Activated CD8-positive, alpha-beta memory T cell treated with anti-CD3 and anti-CD28 coated beads, Interleukin-2, amount 50 U/mL, for 24 hours (primary cell): ENCODE measurements at regions not wholly inside any gene's neighbourhood (a gene's known extent, or its start where the extent isn't known, plus 50 kb on each side); places are given as distances from the start of the nearest gene placed in this dataset.
"Not testable (repeated sequence)": the region's sequence is repeated elsewhere in the genome, so short reads cannot be mapped to it uniquely, and the experiment has no call there.

Source experiments
- DNase-seq: peaks from one replicate; pipeline ENCODE4 v3.0.0-alpha.2; 2020; ENCODE audit errors: extremely low read depth

GRCh38 chr9:28464481-28465216, 891.4 kb upstream of the C9orf72 start:
- no peak for DNase-seq

DNA sequence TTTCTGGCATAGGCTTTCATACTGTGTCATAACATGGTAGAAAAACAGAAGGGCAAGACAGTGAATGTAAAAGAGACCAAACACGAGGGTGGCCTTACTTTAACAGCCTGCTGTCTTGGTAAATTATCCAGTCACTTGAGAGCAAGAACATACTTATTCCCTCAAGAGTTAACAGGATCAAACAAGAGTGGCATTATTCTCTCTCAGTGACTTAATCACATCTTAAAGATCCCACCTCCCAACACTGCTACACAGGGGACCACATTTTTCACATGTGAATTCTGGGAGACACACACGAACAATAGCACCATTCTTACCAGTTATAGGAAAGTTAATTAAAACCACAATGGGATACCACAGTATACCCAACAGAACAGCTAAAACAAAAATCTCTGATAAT, 898.0 kb upstream of the C9orf72 start:
- no peak for DNase-seq

- DNase-seq, result no peak
These were observed 914.3 kb upstream of the C9orf72 start for GRCh38 chr9:28487561-28487960.

- DNase-seq, result no peak
These were observed 917.8 kb upstream of the C9orf72 start for GRCh38 chr9:28491121-28491520.

DNA sequence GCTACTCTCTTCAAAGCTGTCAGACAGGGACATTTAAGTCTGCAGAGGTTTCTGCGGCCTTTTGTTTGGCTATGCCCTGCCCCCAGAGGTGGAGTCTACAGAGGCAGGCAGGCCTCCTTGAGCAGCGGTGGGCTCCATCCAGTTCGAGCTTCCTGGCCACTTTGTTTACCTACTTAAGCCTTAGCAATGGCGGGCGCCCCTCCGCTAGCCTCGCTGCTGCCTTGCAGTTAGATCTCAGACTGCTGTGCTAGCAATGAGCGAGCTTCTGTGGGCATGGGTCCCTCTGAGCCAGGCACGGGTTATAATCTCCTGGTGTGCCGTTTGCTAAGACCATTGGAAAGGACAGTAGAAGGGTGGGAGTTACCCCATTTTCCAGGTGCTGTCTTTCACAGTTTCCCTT, 924.9 kb upstream of the C9orf72 start:
- not testable (repeated sequence) for DNase-seq

DNA sequence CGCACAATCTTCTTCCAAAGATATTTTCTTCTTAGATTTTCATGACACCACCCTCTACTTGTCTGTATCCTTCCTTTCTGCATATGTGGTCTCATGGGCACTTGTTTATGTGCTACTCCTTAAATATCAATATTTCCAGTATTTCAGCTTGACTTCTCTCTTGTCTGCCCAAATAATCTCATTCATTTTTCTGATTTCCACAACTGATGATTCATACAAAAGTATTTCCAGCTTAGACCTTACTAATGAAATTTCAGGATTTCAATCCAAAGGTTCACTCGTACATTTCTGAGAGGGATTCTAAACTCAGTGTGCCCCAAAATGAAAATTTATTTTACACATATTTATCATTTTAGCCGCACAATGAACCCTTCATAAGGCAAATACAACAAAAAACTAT, 928.9 kb upstream of the C9orf72 start:
- DNase-seq, result no peak

- no peak for DNase-seq
These were observed 929.5 kb upstream of the C9orf72 start for GRCh38 chr9:28502741-28503140.

DNA sequence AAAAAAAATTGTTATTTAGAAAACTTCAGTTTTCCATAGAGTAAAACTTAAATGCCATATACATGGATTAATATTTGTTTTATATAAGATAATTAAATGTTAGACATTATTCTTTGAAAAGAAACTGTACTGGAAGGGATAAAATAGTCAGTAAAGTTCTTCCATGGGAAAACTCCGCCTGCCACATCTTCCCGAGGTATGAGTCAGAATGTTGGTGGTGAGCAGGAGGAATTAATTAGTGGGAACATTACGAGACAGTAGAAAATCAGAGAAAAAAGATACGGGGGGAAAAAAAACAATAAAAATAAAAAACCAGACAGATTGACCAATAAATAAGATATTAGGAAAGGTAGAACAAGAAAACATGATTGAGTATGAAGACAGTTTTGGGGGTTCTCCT, 930.3 kb upstream of the C9orf72 start:
- DNase-seq, result no peak

GRCh38 chr9:28518439-28518838, 945.2 kb upstream of the C9orf72 start:
- no peak for DNase-seq

DNA sequence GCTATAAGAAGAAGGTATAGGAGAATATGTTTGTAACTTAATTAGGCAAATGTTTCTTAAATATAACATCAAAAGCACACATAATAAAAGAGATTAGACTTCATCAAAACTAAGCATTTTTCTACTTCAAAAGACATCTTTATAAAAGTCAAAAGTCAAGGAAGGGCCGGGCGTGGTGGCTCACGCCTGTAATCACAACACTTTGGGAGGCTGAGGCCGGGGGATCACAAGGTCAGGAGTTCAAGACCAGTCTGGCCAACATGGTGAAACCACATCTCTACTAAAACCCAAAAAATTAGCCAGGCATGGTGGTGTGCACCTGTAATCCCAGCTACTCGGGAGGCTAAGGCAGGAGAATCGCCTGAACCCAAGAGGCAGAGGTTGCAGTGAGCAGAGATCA, 951.0 kb upstream of the C9orf72 start:
- DNase-seq, result not testable (repeated sequence)

DNA sequence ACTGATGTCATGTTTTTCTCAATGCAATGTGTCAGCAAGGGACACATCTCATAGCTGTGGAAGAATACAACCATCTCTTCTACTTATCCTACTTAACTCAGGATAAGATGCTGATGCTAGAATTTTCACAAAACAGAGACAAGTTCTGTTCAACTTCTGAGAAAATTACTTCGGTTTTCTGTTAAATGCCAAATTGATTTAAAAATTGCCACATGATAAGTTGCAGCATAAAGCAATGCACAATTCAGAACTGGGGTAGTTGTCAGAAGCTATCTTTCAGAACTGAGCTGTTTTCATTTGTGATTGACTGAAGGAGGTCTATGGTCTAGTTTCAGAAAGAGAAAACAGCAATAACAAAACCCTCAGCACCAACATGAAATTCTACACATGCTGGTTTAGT, 954.8 kb upstream of the C9orf72 start:
- DNase-seq, result no peak

- no peak for DNase-seq
These were observed 964.9 kb upstream of the C9orf72 start for GRCh38 chr9:28538132-28538531.

DNA sequence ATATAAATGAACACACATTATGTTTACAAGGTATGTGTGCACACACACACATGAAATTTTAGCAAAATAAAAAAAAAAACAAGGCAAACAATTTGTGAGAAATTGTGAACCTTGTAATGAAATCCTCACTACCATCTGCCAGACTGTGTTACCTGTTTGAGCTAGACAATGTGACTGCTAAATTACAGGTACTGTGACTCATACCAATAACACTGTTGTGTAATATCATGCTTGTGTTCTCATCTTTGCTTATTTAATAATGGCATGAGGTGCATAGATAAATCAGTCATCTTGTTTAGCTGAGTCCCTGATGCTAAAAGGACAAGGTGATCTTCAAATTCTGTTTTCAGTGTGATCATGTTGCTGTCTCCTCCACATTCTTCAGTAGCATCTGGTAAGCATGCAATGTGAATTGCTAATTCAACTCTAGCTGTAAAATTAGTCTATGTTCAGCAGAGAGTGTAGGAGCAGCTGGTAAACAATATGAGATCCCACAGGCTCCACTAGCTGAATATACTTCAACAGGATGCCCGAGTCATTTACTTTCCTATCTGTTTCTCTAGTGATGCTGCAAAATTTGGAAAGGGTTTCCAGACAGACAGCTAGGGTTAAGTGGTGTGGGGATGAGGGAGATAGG, 966.3 kb upstream of the C9orf72 start:
- no peak for DNase-seq

DNA sequence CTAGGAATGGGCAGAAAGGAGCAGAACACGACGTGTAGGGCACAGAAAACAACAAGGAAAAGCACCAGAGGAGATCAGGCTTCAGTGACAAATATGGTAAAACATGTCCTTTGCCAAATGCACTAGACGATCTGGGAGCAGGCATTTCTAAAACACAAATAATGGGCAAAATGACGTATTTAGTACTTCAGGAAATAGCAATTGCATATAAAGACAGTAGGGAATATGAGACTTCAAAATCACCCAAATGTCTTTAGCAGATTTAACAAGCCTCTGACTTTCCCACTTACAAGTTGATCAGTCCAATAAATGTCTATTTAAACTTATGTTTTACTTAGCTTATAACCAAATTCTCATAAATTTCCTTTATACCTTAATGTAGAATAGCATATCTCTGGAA, 969.6 kb upstream of the C9orf72 start:
- DNase-seq, result no peak

GRCh38 chr9:28547527-28547926, 974.2 kb upstream of the C9orf72 start:
- no peak for DNase-seq

DNA sequence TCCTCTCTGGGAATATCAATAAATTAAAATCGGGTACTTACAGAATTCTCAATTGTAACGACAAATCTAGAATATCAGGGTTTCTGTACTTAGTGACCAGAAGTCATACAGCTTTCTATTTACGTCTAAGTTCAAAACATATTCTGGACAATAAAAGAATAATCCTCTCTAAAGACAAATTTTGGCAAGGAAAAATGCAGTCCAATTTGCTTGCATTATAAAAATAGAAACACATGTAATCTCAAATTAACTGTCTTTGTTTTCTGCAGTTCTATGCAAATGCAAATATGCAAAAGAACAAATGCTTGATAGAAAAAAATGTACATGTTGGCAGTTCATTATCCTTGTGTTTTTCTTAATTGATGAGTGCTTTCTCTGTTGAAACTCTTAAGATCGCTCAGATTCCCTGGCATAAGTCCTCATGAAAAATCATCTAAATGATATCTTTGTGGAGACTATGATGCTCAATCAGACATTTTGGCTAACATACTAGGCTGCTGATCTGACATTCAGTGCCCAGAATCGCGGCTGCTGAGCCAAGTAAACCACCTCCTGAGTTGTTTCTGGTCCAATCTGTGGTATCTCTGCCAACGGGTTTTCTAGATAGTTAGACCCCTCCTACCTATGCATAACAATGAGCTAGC, 990.1 kb upstream of the C9orf72 start:
- no peak for DNase-seq

- DNase-seq, result no peak
These were observed 1010.6 kb upstream of the C9orf72 start for GRCh38 chr9:28583832-28584231.

- DNase-seq, result no peak
These were observed 1011.3 kb upstream of the C9orf72 start for GRCh38 chr9:28584542-28584941.

- no peak for DNase-seq
These were observed 1013.8 kb upstream of the C9orf72 start for GRCh38 chr9:28587052-28587451.

DNA sequence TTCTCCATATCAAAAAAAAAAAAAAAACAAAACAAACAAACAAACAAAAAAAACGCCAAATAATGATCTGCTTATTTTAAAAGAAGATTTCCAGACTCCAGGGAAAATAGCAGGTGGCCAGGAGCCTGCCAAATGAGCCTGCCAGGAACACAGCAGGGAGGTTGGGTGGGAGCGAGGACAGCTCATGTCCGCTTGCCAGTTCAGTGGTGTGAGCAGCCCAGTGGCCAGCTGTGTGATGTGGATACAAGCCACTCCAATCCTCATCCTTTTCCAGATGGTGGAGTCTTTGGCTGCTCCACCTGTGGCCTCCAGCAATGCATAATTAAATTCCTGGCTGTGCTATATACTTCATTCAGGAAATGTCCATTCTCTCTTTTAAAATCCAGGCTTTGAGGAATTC, 1025.1 kb upstream of the C9orf72 start:
- DNase-seq, result no peak

DNA sequence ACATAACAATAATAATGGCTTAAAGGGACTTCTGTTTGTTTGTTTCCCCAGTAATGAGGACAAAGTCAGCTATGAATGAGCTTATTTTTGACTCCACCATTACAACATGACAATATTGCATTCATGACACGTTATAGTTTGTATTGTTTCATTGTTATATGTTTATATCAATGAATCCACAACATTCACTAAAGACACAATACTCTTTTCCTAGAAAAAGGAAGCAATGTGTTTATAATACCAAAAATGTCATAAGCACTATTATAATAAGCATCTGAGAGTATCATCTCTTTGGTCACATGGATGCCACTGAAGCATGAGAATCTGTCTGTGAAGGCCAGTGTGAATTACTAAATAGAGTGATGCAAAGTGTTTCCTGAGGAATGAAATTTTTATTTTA, 1026.9 kb upstream of the C9orf72 start:
- no peak for DNase-seq

- DNase-seq, result no peak
These were observed 1034.6 kb upstream of the C9orf72 start for GRCh38 chr9:28607843-28608242.

GRCh38 chr9:28610339-28610738, 1037.1 kb upstream of the C9orf72 start:
- DNase-seq, result no peak
